ENCODE measurements at regions not wholly inside any gene's neighbourhood (a gene's known extent, or its start where the extent isn't known, plus 50 kb on each side); places are given as distances from the start of the nearest gene placed in this dataset.
"Not testable (repeated sequence)": the region's sequence is repeated elsewhere in the genome, so short reads cannot be mapped to it uniquely, and the experiment has no call there.

DNA sequence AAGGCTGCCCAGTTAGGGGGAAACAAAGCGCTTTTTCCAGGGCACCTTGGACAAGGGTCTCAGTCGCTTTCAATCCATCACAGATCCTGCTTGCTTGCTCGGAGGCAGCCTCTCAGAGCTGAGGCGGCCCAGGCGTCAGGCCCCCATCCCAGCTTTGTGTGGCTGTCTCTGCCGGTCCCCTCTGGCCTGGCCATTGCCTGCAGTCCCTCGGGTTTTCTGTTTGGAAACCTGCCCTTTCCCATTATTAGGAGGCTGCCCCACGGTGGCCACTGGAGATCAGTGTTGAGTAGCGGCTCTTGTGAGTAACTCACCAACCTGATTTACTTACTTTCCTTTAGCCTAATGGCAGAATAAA, 216.1 kb downstream of the GLRX3 start:
- Histone ChIP-seq H3K4me1 (ENCODE audit: insufficient read depth, low read length) (no peaks in the 10 kb centered on the region), H3K27me3 (ENCODE audit: insufficient read depth, low read length) (no peaks in the 10 kb centered on the region), H3K9me3 (ENCODE audit: low read depth, low read length) (no peaks in the 10 kb centered on the region), H3K4me3 (ENCODE audit: low read length) (no peak overlapping the region)

- no peaks in the 10 kb centered on the region for H3K27me3 ChIP-seq (ENCODE audit: insufficient read depth, low read length)
- H3K9me3 ChIP-seq (ENCODE audit: low read depth, low read length) = no peaks in the 10 kb centered on the region
- no peak overlapping the region for H3K4me3 ChIP-seq (ENCODE audit: low read length)
- no peaks in the 10 kb centered on the region for H3K4me1 ChIP-seq (ENCODE audit: insufficient read depth, low read length)
Observed at GRCh38 chr10:130353928-130354572, 217.9 kb downstream of the GLRX3 start.

GRCh38 chr10:130354573-130354954, 218.4 kb downstream of the GLRX3 start:
- no peak overlapping the region for H3K4me3 ChIP-seq (ENCODE audit: low read length)

DNA sequence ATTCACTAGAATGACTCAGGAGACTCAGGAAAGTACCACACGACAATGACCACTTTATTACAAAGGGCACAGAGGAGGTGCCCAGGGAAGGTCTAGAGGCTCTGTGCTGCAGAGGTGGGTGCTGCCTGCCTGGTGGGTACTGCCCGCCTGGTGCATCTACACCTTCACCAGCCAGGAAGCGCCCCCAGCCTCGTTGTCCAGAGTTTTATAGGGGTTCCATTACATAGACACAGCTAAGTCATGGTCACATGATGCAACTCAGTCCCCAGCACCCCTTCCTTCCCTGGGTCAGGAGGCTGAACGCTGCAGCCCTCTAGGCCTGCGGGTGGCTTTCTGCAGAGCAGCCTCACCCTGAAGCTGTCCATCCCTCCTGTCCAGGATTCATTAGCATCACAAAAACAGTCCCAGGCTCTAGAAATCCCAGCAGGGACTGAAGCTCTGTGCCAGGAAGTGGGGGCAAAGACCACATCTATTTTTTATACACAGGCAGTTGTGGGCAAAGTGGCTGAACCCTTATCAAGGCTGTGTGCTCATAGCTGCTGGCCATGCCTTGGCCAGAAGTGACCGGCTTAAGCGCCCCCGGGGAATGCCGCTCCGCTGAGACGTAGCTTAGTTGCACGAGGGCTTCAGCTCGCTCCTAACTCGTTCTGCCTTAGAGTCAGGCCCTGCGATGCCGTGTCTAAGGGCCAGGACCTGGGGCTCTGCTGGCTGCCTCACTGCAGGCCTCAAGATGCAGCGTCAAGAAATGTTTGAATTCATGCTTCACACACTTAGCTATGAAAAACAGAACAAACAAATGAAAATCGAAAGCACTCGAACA, 219.0 kb downstream of the GLRX3 start:
- H3K27me3 ChIP-seq (ENCODE audit: insufficient read depth, low read length) = no peaks in the 10 kb centered on the region
- no peaks in the 10 kb centered on the region for H3K4me1 ChIP-seq (ENCODE audit: insufficient read depth, low read length)
- H3K4me3 ChIP-seq (ENCODE audit: low read length) = no peak overlapping the region
- no peaks in the 10 kb centered on the region for H3K9me3 ChIP-seq (ENCODE audit: low read depth, low read length)

More at GRCh38 chr10:130354573-130354954, 218.4 kb downstream of the GLRX3 start:
- Histone ChIP-seq H3K9me3 (ENCODE audit: low read depth, low read length) (no peaks in the 10 kb centered on the region), H3K4me1 (ENCODE audit: insufficient read depth, low read length) (no peaks in the 10 kb centered on the region), H3K27me3 (ENCODE audit: insufficient read depth, low read length) (no peaks in the 10 kb centered on the region)

DNA sequence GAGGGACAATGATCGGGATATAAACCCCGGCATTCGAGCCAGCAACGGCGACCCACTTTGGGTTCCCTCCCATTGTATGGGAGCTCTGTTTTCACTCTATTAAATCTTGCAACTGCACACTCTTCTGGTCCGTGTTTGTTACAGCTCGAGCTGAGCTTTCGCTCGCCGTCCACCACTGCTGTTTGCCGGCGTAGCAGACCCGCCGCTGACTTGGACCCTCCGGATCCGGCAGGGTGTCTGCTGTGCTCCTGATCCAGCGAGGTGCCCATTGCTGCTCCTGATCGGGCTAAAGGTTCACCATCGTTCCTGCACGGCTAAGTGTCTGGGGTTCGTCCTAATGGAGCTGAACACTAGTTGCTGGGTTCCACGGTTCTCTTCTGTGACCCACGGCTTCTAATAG, 220.2 kb downstream of the GLRX3 start:
- H3K4me1 ChIP-seq (ENCODE audit: insufficient read depth, low read length); H3K27me3 ChIP-seq (ENCODE audit: insufficient read depth, low read length); H3K4me3 ChIP-seq (ENCODE audit: low read length); H3K9me3 ChIP-seq (ENCODE audit: low read depth, low read length): not testable (repeated sequence)

GRCh38 chr10:130357226-130357625, 221.0 kb downstream of the GLRX3 start:
- Histone ChIP-seq H3K4me3 (ENCODE audit: low read length) (no peak overlapping the region), H3K9me3 (ENCODE audit: low read depth, low read length) (no peaks in the 10 kb centered on the region), H3K27me3 (ENCODE audit: insufficient read depth, low read length) (no peaks in the 10 kb centered on the region), H3K4me1 (ENCODE audit: insufficient read depth, low read length) (no peaks in the 10 kb centered on the region)

DNA sequence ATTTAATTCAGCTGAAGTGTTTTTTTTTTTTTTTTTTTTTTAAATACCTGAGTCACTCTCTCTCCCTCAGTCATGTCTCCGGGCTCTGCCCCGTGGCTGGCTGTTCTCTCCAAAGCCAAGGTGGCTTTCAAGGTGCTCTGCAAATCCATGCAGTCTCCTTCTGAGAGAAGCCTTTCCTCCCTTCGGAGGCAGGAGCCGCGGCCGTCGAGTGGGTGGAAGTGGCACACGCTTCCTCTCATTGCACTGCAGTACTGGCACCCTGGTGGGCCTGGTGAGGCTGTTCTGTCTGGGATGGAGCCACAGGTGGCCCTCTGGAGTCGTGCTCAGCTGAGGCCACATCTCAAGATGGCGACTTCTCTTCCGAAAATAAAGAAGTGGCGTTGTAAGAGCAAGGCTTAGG, 221.8 kb downstream of the GLRX3 start:
- Histone ChIP-seq H3K4me1 (ENCODE audit: insufficient read depth, low read length) (no peaks in the 10 kb centered on the region), H3K27me3 (ENCODE audit: insufficient read depth, low read length) (no peaks in the 10 kb centered on the region), H3K9me3 (ENCODE audit: low read depth, low read length) (no peaks in the 10 kb centered on the region), H3K4me3 (ENCODE audit: low read length) (no peak overlapping the region)

- Histone ChIP-seq H3K27me3 (ENCODE audit: insufficient read depth, low read length) (no peaks in the 10 kb centered on the region), H3K9me3 (ENCODE audit: low read depth, low read length) (no peaks in the 10 kb centered on the region), H3K4me1 (ENCODE audit: insufficient read depth, low read length) (no peaks in the 10 kb centered on the region)
Observed at GRCh38 chr10:130358981-130359650, 222.9 kb downstream of the GLRX3 start.

GRCh38 chr10:130359711-130360110, 223.5 kb downstream of the GLRX3 start:
- Histone ChIP-seq H3K9me3 (ENCODE audit: low read depth, low read length) (no peaks in the 10 kb centered on the region), H3K4me3 (ENCODE audit: low read length) (no peak overlapping the region), H3K27me3 (ENCODE audit: insufficient read depth, low read length) (no peaks in the 10 kb centered on the region), H3K4me1 (ENCODE audit: insufficient read depth, low read length) (no peaks in the 10 kb centered on the region)

More at GRCh38 chr10:130358981-130359650, 222.9 kb downstream of the GLRX3 start:
- H3K4me3 ChIP-seq (ENCODE audit: low read length) = no peak overlapping the region

DNA sequence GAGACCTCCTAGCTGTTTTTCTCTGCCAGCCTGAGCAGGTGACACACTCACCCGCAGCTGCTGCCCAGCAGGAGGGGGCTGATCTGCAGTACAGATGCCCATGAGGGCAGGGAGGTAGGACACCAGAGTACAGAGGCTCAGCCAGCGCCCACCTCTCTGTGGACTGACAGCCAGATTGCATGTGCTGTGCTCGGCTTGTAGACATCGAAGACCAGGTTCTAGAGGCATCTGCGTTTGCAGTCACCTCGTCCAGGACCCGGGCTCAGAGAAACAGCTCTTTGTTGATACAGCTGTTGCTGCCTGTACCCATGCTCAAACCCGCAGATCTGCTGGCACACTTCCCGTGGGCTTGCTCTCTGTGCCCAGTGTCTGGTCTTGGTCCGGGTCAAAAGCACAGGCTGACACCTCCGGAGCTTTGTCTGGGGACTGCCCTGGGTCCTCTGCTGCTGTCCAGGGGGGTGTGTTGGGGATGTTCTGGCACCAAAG, 224.7 kb downstream of the GLRX3 start:
- Histone ChIP-seq H3K9me3 (ENCODE audit: low read depth, low read length) (no peaks in the 10 kb centered on the region), H3K4me1 (ENCODE audit: insufficient read depth, low read length) (no peaks in the 10 kb centered on the region), H3K27me3 (ENCODE audit: insufficient read depth, low read length) (no peaks in the 10 kb centered on the region), H3K4me3 (ENCODE audit: low read length) (no peak overlapping the region)

- no peaks in the 10 kb centered on the region for H3K27me3 ChIP-seq (ENCODE audit: insufficient read depth, low read length)
- no peaks in the 10 kb centered on the region for H3K9me3 ChIP-seq (ENCODE audit: low read depth, low read length)
- H3K4me3 ChIP-seq (ENCODE audit: low read length) = no peak overlapping the region
- H3K4me1 ChIP-seq (ENCODE audit: insufficient read depth, low read length) = no peaks in the 10 kb centered on the region
Observed at GRCh38 chr10:130361351-130362105, 225.3 kb downstream of the GLRX3 start.

DNA sequence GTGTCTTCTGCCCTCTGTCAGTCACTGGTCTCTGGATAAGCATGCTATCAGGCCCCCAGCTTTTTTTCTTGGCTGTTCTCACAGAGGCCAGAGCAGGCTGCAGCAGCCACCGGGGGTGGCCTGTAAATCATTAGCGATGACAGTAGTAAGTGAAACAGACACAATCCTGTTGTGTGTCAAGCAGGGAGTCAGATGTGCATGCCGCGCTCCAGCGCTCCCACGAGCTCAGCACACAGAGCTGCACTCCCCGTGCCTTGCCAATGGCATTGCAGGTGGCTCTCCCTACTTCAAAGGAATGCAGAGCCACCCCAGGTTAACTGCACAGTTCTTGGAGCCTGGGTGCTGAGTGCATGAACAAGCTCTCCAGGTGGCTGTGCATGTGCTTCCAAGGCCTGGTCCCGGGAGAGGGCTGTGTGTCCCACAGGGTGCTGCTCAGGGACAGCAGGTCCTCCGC, 226.1 kb downstream of the GLRX3 start:
- no peaks in the 10 kb centered on the region for H3K9me3 ChIP-seq (ENCODE audit: low read depth, low read length)
- no peaks in the 10 kb centered on the region for H3K4me1 ChIP-seq (ENCODE audit: insufficient read depth, low read length)
- H3K4me3 ChIP-seq (ENCODE audit: low read length) = no peak overlapping the region
- H3K27me3 ChIP-seq (ENCODE audit: insufficient read depth, low read length) = no peaks in the 10 kb centered on the region

GRCh38 chr10:130363051-130363450, 226.9 kb downstream of the GLRX3 start:
- Histone ChIP-seq H3K4me3 (ENCODE audit: low read length) (no peak overlapping the region), H3K9me3 (ENCODE audit: low read depth, low read length) (no peaks in the 10 kb centered on the region), H3K4me1 (ENCODE audit: insufficient read depth, low read length) (no peaks in the 10 kb centered on the region), H3K27me3 (ENCODE audit: insufficient read depth, low read length) (no peaks in the 10 kb centered on the region)

- no peaks in the 10 kb centered on the region for H3K9me3 ChIP-seq (ENCODE audit: low read depth, low read length)
Observed at GRCh38 chr10:130363899-130364445, 227.8 kb downstream of the GLRX3 start.

More at GRCh38 chr10:130363899-130364445, 227.8 kb downstream of the GLRX3 start:
- H3K4me1 ChIP-seq (ENCODE audit: insufficient read depth, low read length) = no peaks in the 10 kb centered on the region
- no peaks in the 10 kb centered on the region for H3K27me3 ChIP-seq (ENCODE audit: insufficient read depth, low read length)
- H3K4me3 ChIP-seq (ENCODE audit: low read length) = no peak overlapping the region

Data from mononuclear cell (primary cell).